H1 (cell line): ENCODE measurements at regions not wholly inside any gene's neighbourhood (a gene's known extent, or its start where the extent isn't known, plus 50 kb on each side); places are given as distances from the start of the nearest gene placed in this dataset.

Experiments
- CTCF ChIA-PET: fragments of 300-600 bp; sonication (Branson Sonifier 250); formaldehyde crosslinking; loops from one replicate; lab custom pipeline; 2021; ENCODE audit not compliant: partially characterized antibody; lab: Charles Lee
- POLR2A ChIA-PET: fragments of 300-600 bp; sonication (Branson Sonifier 250); formaldehyde crosslinking; loops from one replicate; lab custom pipeline; 2021; ENCODE audit warnings: inconsistent platforms; ENCODE audit not compliant: partially characterized antibody; lab: Charles Lee
- DNase-seq, 2 experiments: peaks; one replicate each; pipeline versions ENCODE4 v3.0.0 to v3.0.0-alpha.2; 2010 to 2022; ENCODE audit warnings: low spot score in 2 of 2, low read depth in 1 of 2, mixed read lengths in 1 of 2
- FAIRE-seq: peaks from 2 replicates; lab custom pipeline; 2011; peaks lifted over from hg19 to GRCh38; lab: Jason Lieb, UNC
- H2AFZ ChIP-seq: 2 replicates; pipeline ENCODE4 v1.8.1; 2012; ENCODE audit warnings: low read length, inconsistent platforms
- H2AK5ac ChIP-seq: 2 replicates; pipeline ENCODE4 v1.6.1; 2013; ENCODE audit warnings: low read depth, low read length
- H2BK120ac ChIP-seq: replicated peaks from 2 replicates; pipeline ENCODE3; 2013; ENCODE audit warnings: low read depth, low read length, inconsistent platforms
- H2BK12ac ChIP-seq: 2 replicates; pipeline ENCODE4 v1.6.1; 2013; ENCODE audit warnings: low read depth, low read length
- H2BK15ac ChIP-seq: 2 replicates; pipeline ENCODE4 v1.6.1; 2013; ENCODE audit warnings: low read length
- H2BK20ac ChIP-seq: 2 replicates; pipeline ENCODE4 v1.6.1; 2013; ENCODE audit warnings: low read length
- H2BK5ac ChIP-seq: 2 replicates; pipeline ENCODE4 v1.6.1; 2013; ENCODE audit warnings: low read depth, low read length
- H3K14ac ChIP-seq: 2 replicates; pipeline ENCODE4 v1.6.1; 2013; ENCODE audit warnings: inconsistent platforms; ENCODE audit not compliant: insufficient read length
- H3K18ac ChIP-seq: 2 replicates; pipeline ENCODE4 v1.6.1; 2013; ENCODE audit warnings: low read length; ENCODE audit errors: extremely low read depth
- H3K23ac ChIP-seq: 2 replicates; pipeline ENCODE4 v1.6.1; 2013; ENCODE audit warnings: inconsistent platforms; ENCODE audit not compliant: insufficient read length
- H3K23me2 ChIP-seq: 2 replicates; pipeline ENCODE4 v1.6.1; 2013; ENCODE audit warnings: low read depth, low read length
- H3K27ac ChIP-seq: 2 replicates; pipeline ENCODE4 v1.6.1; 2011; ENCODE audit warnings: low read depth, low read length, inconsistent platforms
- H3K27me3 ChIP-seq, 4 experiments: replicated peaks in 1 of 4; 1 replicate in 1 of 4; 2 replicates in 3 of 4; pipeline versions ENCODE4 v1.6.1 to v1.8.1; 2011 to 2013; ENCODE audit warnings: low read length in 3 of 4, mild to moderate bottlenecking in 3 of 4, inconsistent platforms in 2 of 4, mixed read lengths in 2 of 4, moderate library complexity in 1 of 4; ENCODE audit not compliant: control insufficient read depth in 3 of 4, insufficient read depth in 3 of 4; ENCODE audit errors: extremely low read depth in 1 of 4
- H3K36me3 ChIP-seq, 4 experiments: 2 replicates each; pipeline versions ENCODE4 v1.6.1 to v1.8.1; 2011 to 2013; ENCODE audit warnings: mild to moderate bottlenecking in 4 of 4, low read length in 3 of 4, moderate library complexity in 2 of 4, control low read depth in 1 of 4, inconsistent platforms in 1 of 4; ENCODE audit not compliant: insufficient read depth in 4 of 4, control insufficient read depth in 2 of 4
- H3K4ac ChIP-seq: replicated peaks from 2 replicates; pipeline ENCODE3; 2013; ENCODE audit warnings: low read length, low read depth, mixed read lengths, inconsistent platforms; ENCODE audit not compliant: insufficient read length
- H3K4me1 ChIP-seq, 4 experiments: replicated peaks in 1 of 4; 1 replicate in 1 of 4; 2 replicates in 3 of 4; pipeline versions ENCODE4 v1.6.1 to v1.8.1; 2011 to 2013; ENCODE audit warnings: low read length in 3 of 4, inconsistent platforms in 2 of 4, mixed read lengths in 1 of 4; ENCODE audit not compliant: insufficient read depth in 4 of 4, control insufficient read depth in 3 of 4
- H3K4me2 ChIP-seq, 2 experiments: 2 replicates each; pipeline versions ENCODE4 v1.6.1 to v1.8.1; 2011 to 2013; ENCODE audit warnings: low read depth in 2 of 2, low read length in 2 of 2, control low read depth in 1 of 2, inconsistent platforms in 1 of 2, mild to moderate bottlenecking in 1 of 2; ENCODE audit not compliant: insufficient read depth in 1 of 2
- H3K4me3 ChIP-seq, 4 experiments: fragments of 200-600, 300-600 bp in 1 of 4; sonication (generic), shearing (Covaris generic), sonication (Bioruptor Twin) in 1 of 4; 2 replicates each; pipeline versions ENCODE4 v1.5.1 to v1.8.1; 2011 to 2016; ENCODE audit warnings: low read length in 4 of 4, low read depth in 3 of 4, control low read depth in 2 of 4, inconsistent platforms in 2 of 4, mild to moderate bottlenecking in 2 of 4, mixed read lengths in 1 of 4, moderate library complexity in 1 of 4; ENCODE audit not compliant: insufficient read depth in 2 of 4; ENCODE audit errors: extremely low read depth in 1 of 4
- H3K56ac ChIP-seq: replicated peaks from 2 replicates; pipeline ENCODE3; 2013; ENCODE audit warnings: low read depth, mild to moderate bottlenecking, mixed read lengths, low read length, inconsistent platforms; ENCODE audit not compliant: insufficient read length
- H3K79me1 ChIP-seq: 2 replicates; pipeline ENCODE4 v1.6.1; 2013; ENCODE audit warnings: low read depth, low read length, control low read depth
- H3K79me2 ChIP-seq, 2 experiments: 2 replicates each; pipeline versions ENCODE4 v1.6.1 to v1.8.1; 2012 to 2013; ENCODE audit warnings: low read length in 2 of 2, mild to moderate bottlenecking in 2 of 2, inconsistent platforms in 1 of 2; ENCODE audit not compliant: insufficient read depth in 2 of 2, control insufficient read depth in 1 of 2
- H3K9ac ChIP-seq, 4 experiments: replicated peaks in 1 of 4; 1 replicate in 1 of 4; 2 replicates in 3 of 4; pipeline versions ENCODE4 v1.6.1 to v1.8.1; 2011 to 2013; ENCODE audit warnings: low read depth in 3 of 4, low read length in 3 of 4, control low read depth in 2 of 4, mild to moderate bottlenecking in 2 of 4, moderate library complexity in 2 of 4, inconsistent platforms in 1 of 4; ENCODE audit errors: extremely low read depth in 1 of 4
- H3K9me3 ChIP-seq, 2 experiments: 2 replicates each; pipeline versions ENCODE4 v1.6.1 to v1.8.1; 2012 to 2013; ENCODE audit warnings: mild to moderate bottlenecking in 2 of 2, moderate library complexity in 2 of 2, control low read depth in 1 of 2, inconsistent platforms in 1 of 2, low read depth in 1 of 2, low read length in 1 of 2, mixed read lengths in 1 of 2; ENCODE audit not compliant: insufficient read depth in 2 of 2
- H4K20me1 ChIP-seq, 2 experiments: replicated peaks in 1 of 2; 2 replicates each; pipeline versions ENCODE3 to v1.8.1; 2011 to 2013; ENCODE audit warnings: inconsistent platforms in 2 of 2, low read length in 2 of 2, mild to moderate bottlenecking in 1 of 2; ENCODE audit not compliant: insufficient read depth in 2 of 2, control insufficient read depth in 1 of 2
- H4K5ac ChIP-seq: 2 replicates; pipeline ENCODE4 v1.6.1; 2013; ENCODE audit warnings: low read length, low read depth, mixed read lengths, inconsistent platforms; ENCODE audit not compliant: insufficient read length
- H4K8ac ChIP-seq: 2 replicates; pipeline ENCODE4 v1.8.0; 2013; ENCODE audit warnings: mild to moderate bottlenecking, moderate library complexity, low read length, inconsistent platforms; ENCODE audit not compliant: insufficient read depth; ENCODE audit errors: extremely low read depth
- H4K91ac ChIP-seq: replicated peaks from 2 replicates; pipeline ENCODE3; 2013; ENCODE audit warnings: low read length, mixed read lengths, inconsistent platforms; ENCODE audit not compliant: insufficient read length
- ASH2L ChIP-seq: fragments of 200-600, 300-600 bp; sonication (generic); IDR thresholded peaks from one replicate; pipeline ENCODE4 v1.7.1; 2017; ENCODE audit warnings: low read length
- BRCA1 ChIP-seq: IDR thresholded peaks from 2 replicates; pipeline ENCODE4 v1.6.1; 2012; ENCODE audit warnings: low read depth, low read length, improper control_type of control experiment
- CTCF ChIP-seq, 3 experiments: IDR thresholded peaks; 1 replicate in 2 of 3; 2 replicates in 1 of 3; pipeline versions ENCODE4 v1.5.1 to v1.6.1; 2011; ENCODE audit warnings: low read length in 3 of 3, mild to moderate bottlenecking in 3 of 3, inconsistent platforms in 2 of 3, low read depth in 1 of 3, moderate library complexity in 1 of 3; ENCODE audit not compliant: insufficient read depth in 1 of 3; ENCODE audit errors: control extremely low read depth in 1 of 3
- KDM5A ChIP-seq: fragments of 200-600 bp; IDR thresholded peaks from 2 replicates; pipeline ENCODE4 v1.7.1; 2012; ENCODE audit warnings: mild to moderate bottlenecking, low read length, inconsistent platforms, mixed read lengths
- NANOG ChIP-seq: IDR thresholded peaks from 2 replicates; pipeline ENCODE4 v1.6.1; 2011; ENCODE audit warnings: low read length, low read depth, mild to moderate bottlenecking, inconsistent platforms; ENCODE audit not compliant: insufficient read depth, poor library complexity, severe bottlenecking
- PHF8 ChIP-seq: fragments of 200-600 bp; sonication (generic); conservative IDR thresholded peaks from 2 replicates; pipeline ENCODE4 v1.7.1; 2012; ENCODE audit warnings: low read depth, mild to moderate bottlenecking, inconsistent platforms, low read length, moderate library complexity
- POLR2AphosphoS5 ChIP-seq: IDR thresholded peaks from 2 replicates; pipeline ENCODE4 v1.6.1; 2011; ENCODE audit warnings: low read depth, low read length
- RBBP5 ChIP-seq: IDR thresholded peaks from 2 replicates; pipeline ENCODE4 v1.7.1; 2012; ENCODE audit warnings: low read depth, mild to moderate bottlenecking, inconsistent platforms, low read length, moderate library complexity, borderline replicate concordance
- WGBS, 2 experiments: shearing (Covaris generic) in 1 of 2; methylation state at CpG; one replicate each; pipeline versions ENCODE4 v1.1.6 to v1.1.7; 2013 to 2015; ENCODE audit warnings: low lambda C conversion rate in 2 of 2, mixed read lengths in 2 of 2, inconsistent platforms in 1 of 2, low coverage in 1 of 2, missing lambda C conversion rate in 1 of 2; ENCODE audit not compliant: insufficient replicate concordance in 2 of 2, insufficient coverage in 1 of 2, insufficient read length in 1 of 2; ENCODE audit errors: extremely low coverage in 1 of 2, missing lambda C conversion rate in 1 of 2; 5-methylcytosine and 5-hydroxymethylcytosine counted together
- TF ChIP-seq, protein P1 (sequence below): IDR thresholded peaks from 2 replicates; pipeline ENCODE4 v1.6.1; 2011; ENCODE audit warnings: low read depth, mild to moderate bottlenecking, low read length; ENCODE audit not compliant: insufficient read depth

GRCh38 chrX:39577985-39578869, 519.5 kb downstream of the BCOR start:
- no peaks in the 10 kb centered on the region for H3K79me2 ChIP-seq
- TF ChIP-seq BRCA1 (no peak), POLR2AphosphoS5 (no peak), KDM5A (no peak), RBBP5 (no peak), CTCF (IDR thresholded peaks at IDR 0.05; ENCODE audit: control extremely low read depth in 1 of 3, insufficient read depth in 1 of 3, low read depth in 1 of 3, low read length in 3 of 3) (no peak), NANOG (no peak), PHF8 (no peak), ASH2L (no peak)
- TF ChIP-seq, protein P1, sequence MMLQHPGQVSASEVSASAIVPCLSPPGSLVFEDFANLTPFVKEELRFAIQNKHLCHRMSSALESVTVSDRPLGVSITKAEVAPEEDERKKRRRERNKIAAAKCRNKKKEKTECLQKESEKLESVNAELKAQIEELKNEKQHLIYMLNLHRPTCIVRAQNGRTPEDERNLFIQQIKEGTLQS = no peak

More at GRCh38 chrX:39577985-39578869, 519.5 kb downstream of the BCOR start:
- DNase-seq (no peak), FAIRE-seq (no peak)
- no peaks in the 10 kb centered on the region for H3K9me3 ChIP-seq
- no peak overlapping the region for H2BK120ac ChIP-seq
- no peak overlapping the region for H2BK5ac ChIP-seq
- no peak overlapping the region for H2BK12ac ChIP-seq
- no peaks in the 10 kb centered on the region for H4K20me1 ChIP-seq
- H3K4me2 ChIP-seq = no peak overlapping the region
- no peak overlapping the region for H3K9ac ChIP-seq
- no peaks in the 10 kb centered on the region for H3K27me3 ChIP-seq
- H2BK20ac ChIP-seq = no peak overlapping the region
- H3K56ac ChIP-seq = no peak overlapping the region
- CTCF ChIA-PET = no interaction called here
- H3K4me1 ChIP-seq = no peaks in the 10 kb centered on the region; a peak in 1 of 7 replicates
- H3K23ac ChIP-seq = no peak overlapping the region
- no peak overlapping the region for H2AK5ac ChIP-seq
- H4K5ac ChIP-seq = no peak overlapping the region
- H2AFZ ChIP-seq = no peak overlapping the region
- H3K36me3 ChIP-seq = no peaks in the 10 kb centered on the region
- H3K79me1 ChIP-seq = no peaks in the 10 kb centered on the region
- no peak overlapping the region for H3K18ac ChIP-seq
- no peak overlapping the region for H4K91ac ChIP-seq
- H4K8ac ChIP-seq = no peak overlapping the region
- no peak overlapping the region for H3K27ac ChIP-seq
- no peak overlapping the region for H3K4ac ChIP-seq
- no peak overlapping the region for H3K4me3 ChIP-seq
- no peak overlapping the region for H3K14ac ChIP-seq
- H3K23me2 ChIP-seq = no peaks in the 10 kb centered on the region
- POLR2A ChIA-PET = no interaction called here
- H2BK15ac ChIP-seq = no peak overlapping the region
- 91% methylated on average over 8 of the region's 16 CpGs; no CpG with 5 or more reads in 1 of the 2 experiments for WGBS, 2 experiments
